ENCODE measurements at regions not wholly inside any gene's neighbourhood (a gene's known extent, or its start where the extent isn't known, plus 50 kb on each side); places are given as distances from the start of the nearest gene placed in this dataset.

GRCh38 chr3:148004331-148004730, 595.2 kb downstream of the ZIC1 start:
- TF ChIP-seq CTCF (IDR thresholded peaks at IDR 0.05) = no peak
- no peak for TF ChIP-seq POLR2A (IDR thresholded peaks at IDR 0.05)
